22Rv1 (cell line): ENCODE measurements at regions not wholly inside any gene's neighbourhood (a gene's known extent, or its start where the extent isn't known, plus 50 kb on each side); places are given as distances from the start of the nearest gene placed in this dataset.

Experiments
- ZFX ChIP-seq: fragments of 450-650 bp; IDR thresholded peaks from 2 replicates; pipeline ENCODE4 v1.6.1; 2017; ENCODE audit warnings: antibody characterized with exemption, borderline replicate concordance
- TF ChIP-seq, protein P1 (sequence below): fragments of 450-650 bp; IDR thresholded peaks from 2 replicates; pipeline ENCODE4 v1.5.1; 2017; ENCODE audit warnings: mild to moderate bottlenecking

DNA sequence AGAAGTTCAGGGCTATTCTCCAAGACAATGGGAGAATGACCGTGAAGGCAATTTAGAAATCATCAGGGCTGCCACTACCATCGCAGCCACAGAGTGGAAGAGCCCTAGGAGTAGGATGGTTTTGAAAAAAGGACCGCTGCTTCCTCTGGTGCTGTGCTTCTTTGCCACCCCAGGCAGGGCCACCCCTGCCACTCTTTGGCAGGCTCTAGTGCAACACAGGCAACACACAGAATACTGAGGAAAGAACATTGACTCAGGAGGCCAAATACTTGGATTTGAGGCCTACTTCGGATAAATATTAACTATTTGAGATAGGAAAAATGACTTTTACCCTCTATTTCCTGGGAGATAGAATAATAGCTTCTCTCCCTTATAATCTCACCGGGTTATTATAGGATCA lies 228.9 kb upstream of the BOD1L1 start:
- TF ChIP-seq, protein P1, sequence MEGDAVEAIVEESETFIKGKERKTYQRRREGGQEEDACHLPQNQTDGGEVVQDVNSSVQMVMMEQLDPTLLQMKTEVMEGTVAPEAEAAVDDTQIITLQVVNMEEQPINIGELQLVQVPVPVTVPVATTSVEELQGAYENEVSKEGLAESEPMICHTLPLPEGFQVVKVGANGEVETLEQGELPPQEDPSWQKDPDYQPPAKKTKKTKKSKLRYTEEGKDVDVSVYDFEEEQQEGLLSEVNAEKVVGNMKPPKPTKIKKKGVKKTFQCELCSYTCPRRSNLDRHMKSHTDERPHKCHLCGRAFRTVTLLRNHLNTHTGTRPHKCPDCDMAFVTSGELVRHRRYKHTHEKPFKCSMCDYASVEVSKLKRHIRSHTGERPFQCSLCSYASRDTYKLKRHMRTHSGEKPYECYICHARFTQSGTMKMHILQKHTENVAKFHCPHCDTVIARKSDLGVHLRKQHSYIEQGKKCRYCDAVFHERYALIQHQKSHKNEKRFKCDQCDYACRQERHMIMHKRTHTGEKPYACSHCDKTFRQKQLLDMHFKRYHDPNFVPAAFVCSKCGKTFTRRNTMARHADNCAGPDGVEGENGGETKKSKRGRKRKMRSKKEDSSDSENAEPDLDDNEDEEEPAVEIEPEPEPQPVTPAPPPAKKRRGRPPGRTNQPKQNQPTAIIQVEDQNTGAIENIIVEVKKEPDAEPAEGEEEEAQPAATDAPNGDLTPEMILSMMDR: no peak
- no peak for TF ChIP-seq ZFX
